ENCODE measurements at regions not wholly inside any gene's neighbourhood (a gene's known extent, or its start where the extent isn't known, plus 50 kb on each side); places are given as distances from the start of the nearest gene placed in this dataset.

DNA sequence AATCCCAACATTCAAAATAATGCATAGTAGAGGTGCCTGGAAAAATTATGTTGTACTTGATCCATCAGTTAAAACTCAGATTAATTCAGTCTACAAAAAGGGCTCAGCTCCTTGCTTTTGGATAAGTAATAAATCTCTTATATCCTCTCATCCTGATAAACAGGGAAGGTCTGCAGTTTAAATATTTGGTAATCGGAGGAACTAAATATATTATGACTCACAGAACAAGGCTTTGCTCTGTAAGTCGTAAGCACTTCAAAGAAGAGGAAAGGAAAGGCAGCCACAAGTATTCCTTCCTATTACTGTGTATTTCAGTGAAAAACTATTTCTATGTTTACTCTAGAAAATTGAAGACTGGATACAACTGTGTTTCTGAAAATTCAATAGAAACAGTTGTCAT lies 757.9 kb downstream of the CDY2B start:
- no peak for TF ChIP-seq CTCF (IDR thresholded peaks at IDR 0.05; ENCODE audit: partially characterized antibody, unreplicated experiment)
- H3K27me3 Mint-ChIP-seq (ENCODE audit: unreplicated experiment) = no peaks in the 10 kb centered on the region
- no peak overlapping the region for H3K4me3 Mint-ChIP-seq (ENCODE audit: unreplicated experiment)
- no peaks in the 10 kb centered on the region for H3K4me1 Mint-ChIP-seq (ENCODE audit: low read depth, unreplicated experiment)
- H3K27ac Mint-ChIP-seq (ENCODE audit: unreplicated experiment) = no peak overlapping the region
- H3K9me3 Mint-ChIP-seq (ENCODE audit: unreplicated experiment) = no peaks in the 10 kb centered on the region
- no peak for DNase-seq
- no peaks in the 10 kb centered on the region for H3K36me3 Mint-ChIP-seq (ENCODE audit: unreplicated experiment)

DNA sequence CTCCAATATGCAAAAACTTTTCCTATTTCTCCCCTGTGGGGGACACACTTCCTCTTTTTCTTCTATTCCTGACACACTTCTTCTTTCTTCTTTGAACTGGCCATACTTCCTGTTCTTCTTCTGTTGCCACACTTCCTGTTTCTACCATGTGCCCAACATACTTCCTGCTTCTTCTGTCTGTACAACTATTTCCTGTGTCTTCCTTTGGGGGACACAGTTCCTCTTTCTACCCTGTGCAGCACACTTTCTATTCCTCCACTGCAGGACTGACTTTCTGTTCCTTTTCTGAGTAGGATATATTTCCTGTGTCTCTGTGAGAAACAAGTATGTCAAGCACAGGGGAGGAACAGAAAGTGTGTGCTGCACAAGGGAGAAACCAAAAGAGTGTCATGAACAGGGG lies 794.7 kb downstream of the CDY2B start:
- H3K4me3 Mint-ChIP-seq (ENCODE audit: unreplicated experiment) = no peak overlapping the region
- DNase-seq = no peak
- no peak overlapping the region for H3K27ac Mint-ChIP-seq (ENCODE audit: unreplicated experiment)
- no peak for TF ChIP-seq CTCF (IDR thresholded peaks at IDR 0.05; ENCODE audit: partially characterized antibody, unreplicated experiment)
- H3K9me3 Mint-ChIP-seq (ENCODE audit: unreplicated experiment) = no peaks in the 10 kb centered on the region
- H3K36me3 Mint-ChIP-seq (ENCODE audit: unreplicated experiment) = no peaks in the 10 kb centered on the region
- no peaks in the 10 kb centered on the region for H3K27me3 Mint-ChIP-seq (ENCODE audit: unreplicated experiment)
- no peaks in the 10 kb centered on the region for H3K4me1 Mint-ChIP-seq (ENCODE audit: low read depth, unreplicated experiment)

DNA sequence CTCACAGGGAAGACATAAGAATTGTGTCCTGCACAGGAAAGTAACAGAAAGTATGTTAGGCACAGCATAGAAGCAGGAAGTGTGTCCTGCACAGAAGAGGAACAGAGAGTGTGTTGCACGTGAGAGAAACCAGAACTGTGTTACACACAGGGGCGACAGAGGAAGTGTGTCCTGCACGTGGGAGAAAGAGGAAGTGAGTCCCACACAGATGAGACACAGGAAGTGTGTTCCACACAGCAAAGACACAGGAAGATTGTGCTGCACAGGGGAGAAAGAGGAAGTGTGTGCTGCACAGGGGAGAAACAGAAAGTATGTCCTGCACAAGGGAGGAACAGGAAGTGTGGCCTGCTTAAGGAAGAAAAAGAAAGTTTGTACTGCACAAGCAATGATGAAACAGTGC lies 800.1 kb downstream of the CDY2B start:
- Mint-ChIP-seq H3K27me3 (ENCODE audit: unreplicated experiment) (no peaks in the 10 kb centered on the region), H3K9me3 (ENCODE audit: unreplicated experiment) (no peaks in the 10 kb centered on the region), H3K4me1 (ENCODE audit: low read depth, unreplicated experiment) (no peaks in the 10 kb centered on the region), H3K36me3 (ENCODE audit: unreplicated experiment) (peaks cover 10% of the 10 kb centered on the region), H3K27ac (ENCODE audit: unreplicated experiment) (no peak overlapping the region), H3K4me3 (ENCODE audit: unreplicated experiment) (no peak overlapping the region)
- no peak for DNase-seq
- no peak for TF ChIP-seq CTCF (IDR thresholded peaks at IDR 0.05; ENCODE audit: partially characterized antibody, unreplicated experiment)

GRCh38 chrY:17067307-17067706 lies 812.7 kb downstream of the CDY2B start:
- Mint-ChIP-seq H3K4me1 (ENCODE audit: low read depth, unreplicated experiment) (no peaks in the 10 kb centered on the region), H3K36me3 (ENCODE audit: unreplicated experiment) (no peaks in the 10 kb centered on the region), H3K27ac (ENCODE audit: unreplicated experiment) (no peak overlapping the region), H3K4me3 (ENCODE audit: unreplicated experiment) (no peak overlapping the region), H3K9me3 (ENCODE audit: unreplicated experiment) (no peaks in the 10 kb centered on the region), H3K27me3 (ENCODE audit: unreplicated experiment) (peaks cover 2% of the 10 kb centered on the region)
- no peak for DNase-seq
- no peak for TF ChIP-seq CTCF (IDR thresholded peaks at IDR 0.05; ENCODE audit: partially characterized antibody, unreplicated experiment)

DNA sequence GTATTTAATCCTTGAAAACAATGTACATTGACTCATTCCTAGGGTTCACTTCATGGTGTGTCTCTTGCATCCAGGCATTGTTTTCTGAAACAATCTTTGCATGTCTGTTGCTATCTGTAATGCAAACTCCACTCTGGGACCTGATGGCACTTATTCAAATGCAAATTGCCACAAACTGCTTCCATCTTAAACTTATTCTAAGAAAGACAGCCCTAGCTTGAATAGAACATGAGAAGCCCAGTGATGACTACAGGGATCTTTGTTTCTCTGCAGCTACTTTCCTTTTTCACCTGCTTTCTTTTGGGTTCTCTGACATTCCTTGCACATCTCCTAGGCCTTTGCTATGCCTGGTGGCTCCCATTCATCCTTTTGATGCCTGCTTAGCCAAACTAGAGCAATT lies 827.0 kb downstream of the CDY2B start:
- H3K27ac Mint-ChIP-seq (ENCODE audit: unreplicated experiment) = no peak overlapping the region
- H3K4me1 Mint-ChIP-seq (ENCODE audit: low read depth, unreplicated experiment) = no peaks in the 10 kb centered on the region
- H3K9me3 Mint-ChIP-seq (ENCODE audit: unreplicated experiment) = peaks cover 1% of the 10 kb centered on the region
- H3K4me3 Mint-ChIP-seq (ENCODE audit: unreplicated experiment) = no peak overlapping the region
- H3K36me3 Mint-ChIP-seq (ENCODE audit: unreplicated experiment) = no peaks in the 10 kb centered on the region
- TF ChIP-seq CTCF (IDR thresholded peaks at IDR 0.05; ENCODE audit: partially characterized antibody, unreplicated experiment) = no peak
- H3K27me3 Mint-ChIP-seq (ENCODE audit: unreplicated experiment) = no peaks in the 10 kb centered on the region
- no peak for DNase-seq

Data from glutamatergic neuron (in vitro differentiated cells).